ENCODE measurements at regions not wholly inside any gene's neighbourhood (a gene's known extent, or its start where the extent isn't known, plus 50 kb on each side); places are given as distances from the start of the nearest gene placed in this dataset.

DNA sequence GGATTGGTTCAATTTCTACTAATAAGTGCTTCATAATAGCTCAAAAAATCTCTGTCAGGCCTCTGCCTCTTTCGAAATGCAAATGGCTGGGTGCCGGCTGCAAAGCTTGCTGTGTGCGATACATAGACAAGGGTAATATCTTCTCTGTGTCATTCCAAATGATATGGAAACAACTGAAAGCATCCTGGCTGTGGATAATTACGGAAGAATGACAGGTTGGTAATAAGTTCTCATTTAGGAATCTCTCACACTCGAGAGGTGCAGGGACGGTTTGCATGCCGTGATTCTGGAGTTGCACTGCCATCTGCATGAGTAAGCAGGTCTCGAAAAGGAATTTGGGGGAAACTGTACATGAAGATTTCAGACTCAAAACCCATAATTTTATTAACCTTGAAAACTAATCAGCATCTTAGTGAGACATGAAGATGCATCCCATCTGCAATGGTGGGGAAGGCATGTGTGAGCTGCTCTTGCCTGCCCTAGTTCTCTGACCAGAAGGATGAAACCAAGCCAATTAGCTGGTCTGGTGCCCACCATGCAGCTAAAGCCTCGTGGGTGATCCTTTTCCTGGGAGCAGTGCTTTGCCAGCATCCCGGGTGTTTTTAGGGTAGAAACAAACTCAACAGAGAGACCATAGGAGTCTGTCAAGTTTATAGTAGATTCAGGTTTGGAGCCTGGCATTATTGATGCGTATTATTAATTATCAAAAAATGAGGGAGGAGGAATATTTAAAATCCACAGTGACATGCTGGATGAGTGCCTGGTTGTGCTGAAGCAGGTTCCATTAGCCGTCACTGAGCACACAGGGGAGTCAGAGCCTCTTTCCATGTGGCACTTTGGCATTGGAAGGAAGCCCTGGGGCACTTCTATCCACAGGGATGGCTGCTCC, 503.6 kb upstream of the MGMT start:
- Histone ChIP-seq H3K9me3 (ENCODE audit: control insufficient read depth in 4 of 4, low read length in 3 of 4) (no peaks in the 10 kb centered on the region), H3K4me1 (ENCODE audit: control insufficient read depth in 4 of 4, insufficient read depth in 4 of 4, low read length in 3 of 4) (no peaks in the 10 kb centered on the region), H3K27ac (ENCODE audit: low read depth in 1 of 2, low read length in 2 of 2) (no peak overlapping the region), H3K4me3 (ENCODE audit: low read depth in 1 of 3, low read length in 3 of 3) (no peak overlapping the region), H3K9ac (ENCODE audit: low read depth in 1 of 2, low read length in 2 of 2) (no peak overlapping the region), H3K36me3 (ENCODE audit: control insufficient read depth in 4 of 4, insufficient read depth in 3 of 4, low read depth in 1 of 4, low read length in 3 of 4) (no peaks in the 10 kb centered on the region), H3K27me3 (ENCODE audit: control insufficient read depth in 4 of 4, insufficient read depth in 4 of 4, low read length in 3 of 4) (peaks cover 0 to 5% (median 2%) of the 10 kb centered on the region in 4 donors)
- TF ChIP-seq RAD21 (IDR thresholded peaks at IDR 0.05) (no peak), YY1 (IDR thresholded peaks at IDR 0.05) (no peak), MAX (IDR thresholded peaks at IDR 0.05) (no peak), FOXA2 (IDR thresholded peaks at IDR 0.05) (no peak), TAF1 (conservative IDR thresholded peaks at IDR 0.05) (no peak), SP1 (IDR thresholded peaks at IDR 0.05) (no peak), GABPA (IDR thresholded peaks at IDR 0.05 in 1 of 2, conservative IDR thresholded peaks at IDR 0.05 in 1 of 2) (no peak), JUND (IDR thresholded peaks at IDR 0.05) (no peak), NR2F2 (IDR thresholded peaks at IDR 0.05) (no peak)
- TF ChIP-seq, protein P1, sequence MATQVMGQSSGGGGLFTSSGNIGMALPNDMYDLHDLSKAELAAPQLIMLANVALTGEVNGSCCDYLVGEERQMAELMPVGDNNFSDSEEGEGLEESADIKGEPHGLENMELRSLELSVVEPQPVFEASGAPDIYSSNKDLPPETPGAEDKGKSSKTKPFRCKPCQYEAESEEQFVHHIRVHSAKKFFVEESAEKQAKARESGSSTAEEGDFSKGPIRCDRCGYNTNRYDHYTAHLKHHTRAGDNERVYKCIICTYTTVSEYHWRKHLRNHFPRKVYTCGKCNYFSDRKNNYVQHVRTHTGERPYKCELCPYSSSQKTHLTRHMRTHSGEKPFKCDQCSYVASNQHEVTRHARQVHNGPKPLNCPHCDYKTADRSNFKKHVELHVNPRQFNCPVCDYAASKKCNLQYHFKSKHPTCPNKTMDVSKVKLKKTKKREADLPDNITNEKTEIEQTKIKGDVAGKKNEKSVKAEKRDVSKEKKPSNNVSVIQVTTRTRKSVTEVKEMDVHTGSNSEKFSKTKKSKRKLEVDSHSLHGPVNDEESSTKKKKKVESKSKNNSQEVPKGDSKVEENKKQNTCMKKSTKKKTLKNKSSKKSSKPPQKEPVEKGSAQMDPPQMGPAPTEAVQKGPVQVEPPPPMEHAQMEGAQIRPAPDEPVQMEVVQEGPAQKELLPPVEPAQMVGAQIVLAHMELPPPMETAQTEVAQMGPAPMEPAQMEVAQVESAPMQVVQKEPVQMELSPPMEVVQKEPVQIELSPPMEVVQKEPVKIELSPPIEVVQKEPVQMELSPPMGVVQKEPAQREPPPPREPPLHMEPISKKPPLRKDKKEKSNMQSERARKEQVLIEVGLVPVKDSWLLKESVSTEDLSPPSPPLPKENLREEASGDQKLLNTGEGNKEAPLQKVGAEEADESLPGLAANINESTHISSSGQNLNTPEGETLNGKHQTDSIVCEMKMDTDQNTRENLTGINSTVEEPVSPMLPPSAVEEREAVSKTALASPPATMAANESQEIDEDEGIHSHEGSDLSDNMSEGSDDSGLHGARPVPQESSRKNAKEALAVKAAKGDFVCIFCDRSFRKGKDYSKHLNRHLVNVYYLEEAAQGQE (IDR thresholded peaks at IDR 0.05), result no peak
- TF ChIP-seq, protein P2, sequence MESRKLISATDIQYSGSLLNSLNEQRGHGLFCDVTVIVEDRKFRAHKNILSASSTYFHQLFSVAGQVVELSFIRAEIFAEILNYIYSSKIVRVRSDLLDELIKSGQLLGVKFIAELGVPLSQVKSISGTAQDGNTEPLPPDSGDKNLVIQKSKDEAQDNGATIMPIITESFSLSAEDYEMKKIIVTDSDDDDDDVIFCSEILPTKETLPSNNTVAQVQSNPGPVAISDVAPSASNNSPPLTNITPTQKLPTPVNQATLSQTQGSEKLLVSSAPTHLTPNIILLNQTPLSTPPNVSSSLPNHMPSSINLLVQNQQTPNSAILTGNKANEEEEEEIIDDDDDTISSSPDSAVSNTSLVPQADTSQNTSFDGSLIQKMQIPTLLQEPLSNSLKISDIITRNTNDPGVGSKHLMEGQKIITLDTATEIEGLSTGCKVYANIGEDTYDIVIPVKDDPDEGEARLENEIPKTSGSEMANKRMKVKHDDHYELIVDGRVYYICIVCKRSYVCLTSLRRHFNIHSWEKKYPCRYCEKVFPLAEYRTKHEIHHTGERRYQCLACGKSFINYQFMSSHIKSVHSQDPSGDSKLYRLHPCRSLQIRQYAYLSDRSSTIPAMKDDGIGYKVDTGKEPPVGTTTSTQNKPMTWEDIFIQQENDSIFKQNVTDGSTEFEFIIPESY (IDR thresholded peaks at IDR 0.05), result no peak
- DNase-seq (ENCODE audit: low spot score), result no peak
- 82% methylated on average over 12 of the region's 12 CpGs for WGBS

DNA sequence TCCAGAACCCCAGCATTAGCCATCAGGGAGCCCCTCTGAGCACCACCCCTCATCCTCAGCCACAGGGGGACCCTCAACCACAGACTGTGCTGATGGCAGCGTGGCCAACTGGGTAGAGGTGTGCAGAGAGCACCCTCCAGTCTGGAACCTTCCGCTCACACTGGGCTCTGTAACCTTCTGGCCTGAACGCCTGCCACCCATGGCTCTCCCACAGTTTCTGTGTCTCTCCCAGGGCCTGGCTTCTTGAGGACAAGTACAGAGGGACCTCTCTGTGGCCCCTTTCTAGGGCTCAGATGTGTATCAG, 503.0 kb upstream of the MGMT start:
- Histone ChIP-seq H3K4me1 (ENCODE audit: control insufficient read depth in 4 of 4, insufficient read depth in 4 of 4, low read length in 3 of 4) (no peaks in the 10 kb centered on the region), H3K9ac (ENCODE audit: low read depth in 1 of 2, low read length in 2 of 2) (no peak overlapping the region), H3K27ac (ENCODE audit: low read depth in 1 of 2, low read length in 2 of 2) (no peak overlapping the region), H3K4me3 (ENCODE audit: low read depth in 1 of 3, low read length in 3 of 3) (no peak overlapping the region), H3K36me3 (ENCODE audit: control insufficient read depth in 4 of 4, insufficient read depth in 3 of 4, low read depth in 1 of 4, low read length in 3 of 4) (no peaks in the 10 kb centered on the region), H3K27me3 (ENCODE audit: control insufficient read depth in 4 of 4, insufficient read depth in 4 of 4, low read length in 3 of 4) (peaks cover 0 to 5% (median 2%) of the 10 kb centered on the region in 4 donors), H3K9me3 (ENCODE audit: control insufficient read depth in 4 of 4, low read length in 3 of 4) (no peaks in the 10 kb centered on the region)
- WGBS, result 55% methylated on average over 3 of the region's 3 CpGs
- no peak for DNase-seq (ENCODE audit: low spot score)
- TF ChIP-seq FOXA1 (IDR thresholded peaks at IDR 0.05), result no peak
- TF ChIP-seq, protein P1 (IDR thresholded peaks at IDR 0.05), result no peak
- no peak for TF ChIP-seq RXRA (IDR thresholded peaks at IDR 0.05)
- no peak for TF ChIP-seq HNF4A (conservative IDR thresholded peaks at IDR 0.05)
- no peak for TF ChIP-seq HNF4G (IDR thresholded peaks at IDR 0.05)
- TF ChIP-seq CTCF (IDR thresholded peaks at IDR 0.05; ENCODE audit: low read depth, low read length, missing input control), result no peak
- TF ChIP-seq TAF1 (conservative IDR thresholded peaks at IDR 0.05), result no peak
- no peak for TF ChIP-seq EGR1 (IDR thresholded peaks at IDR 0.05; ENCODE audit: low read depth in 2 of 2)
- no peak for TF ChIP-seq YY1 (IDR thresholded peaks at IDR 0.05)
- TF ChIP-seq MAX (IDR thresholded peaks at IDR 0.05), result no peak
- TF ChIP-seq RAD21 (IDR thresholded peaks at IDR 0.05), result no peak
- TF ChIP-seq GABPA (IDR thresholded peaks at IDR 0.05 in 1 of 2, conservative IDR thresholded peaks at IDR 0.05 in 1 of 2), result no peak
- no peak for TF ChIP-seq SP1 (IDR thresholded peaks at IDR 0.05)
- TF ChIP-seq, protein P3, sequence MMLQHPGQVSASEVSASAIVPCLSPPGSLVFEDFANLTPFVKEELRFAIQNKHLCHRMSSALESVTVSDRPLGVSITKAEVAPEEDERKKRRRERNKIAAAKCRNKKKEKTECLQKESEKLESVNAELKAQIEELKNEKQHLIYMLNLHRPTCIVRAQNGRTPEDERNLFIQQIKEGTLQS (IDR thresholded peaks at IDR 0.05), result no peak

All from liver (tissue), 8 donors.